Epithelial cell of esophagus (primary cell): ENCODE measurements at regions not wholly inside any gene's neighbourhood (a gene's known extent, or its start where the extent isn't known, plus 50 kb on each side); places are given as distances from the start of the nearest gene placed in this dataset.

Experiments
- DNase-seq: peaks from one replicate; pipeline ENCODE4 v3.0.0; 2010; ENCODE audit warnings: low read depth
- H3K4me3 ChIP-seq: 2 replicates; pipeline ENCODE4 v1.5.1; 2011; ENCODE audit warnings: mild to moderate bottlenecking, low read length, control low read depth
- TF ChIP-seq, protein P1 (sequence below): IDR thresholded peaks from 2 replicates; pipeline ENCODE4 v1.5.1; 2011; ENCODE audit warnings: low read depth, mild to moderate bottlenecking, low read length, control low read depth, inconsistent platforms; ENCODE audit not compliant: insufficient read depth; ENCODE audit errors: missing control alignments

DNA sequence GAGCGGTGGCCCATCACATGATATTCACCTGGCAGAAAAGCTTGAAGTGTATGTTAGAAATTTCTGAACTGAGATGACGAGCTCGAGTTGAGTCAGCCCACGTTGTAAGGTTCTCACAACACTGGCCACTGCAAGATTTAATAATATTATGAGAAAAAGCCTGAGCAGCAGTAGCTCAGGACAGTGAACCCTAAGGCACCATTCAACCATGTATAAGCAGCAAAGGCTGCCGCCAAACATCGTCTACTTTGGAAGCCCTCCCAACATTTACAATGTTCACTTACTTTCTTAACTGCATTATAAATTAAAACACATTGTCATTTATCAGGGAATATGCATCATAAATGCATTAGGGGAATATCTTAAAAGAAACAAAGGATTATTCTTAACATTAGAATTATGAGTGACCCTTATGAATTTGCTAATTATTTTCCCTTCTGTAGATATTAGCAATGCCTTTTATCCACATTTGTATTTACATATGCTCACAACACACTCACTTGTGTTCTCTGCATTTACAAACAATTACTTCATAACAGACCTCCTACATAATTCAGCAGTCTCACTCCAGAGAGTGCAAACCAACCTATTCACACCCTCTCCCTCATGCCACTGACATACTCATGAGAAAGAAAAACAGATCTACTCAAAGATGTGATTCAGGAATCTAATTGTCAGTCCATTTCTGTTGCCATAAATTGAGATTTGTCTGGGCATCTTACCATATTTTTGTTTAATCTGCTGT, 57.7 kb upstream of the CARD18 start:
- no peak for DNase-seq
- TF ChIP-seq, protein P1, sequence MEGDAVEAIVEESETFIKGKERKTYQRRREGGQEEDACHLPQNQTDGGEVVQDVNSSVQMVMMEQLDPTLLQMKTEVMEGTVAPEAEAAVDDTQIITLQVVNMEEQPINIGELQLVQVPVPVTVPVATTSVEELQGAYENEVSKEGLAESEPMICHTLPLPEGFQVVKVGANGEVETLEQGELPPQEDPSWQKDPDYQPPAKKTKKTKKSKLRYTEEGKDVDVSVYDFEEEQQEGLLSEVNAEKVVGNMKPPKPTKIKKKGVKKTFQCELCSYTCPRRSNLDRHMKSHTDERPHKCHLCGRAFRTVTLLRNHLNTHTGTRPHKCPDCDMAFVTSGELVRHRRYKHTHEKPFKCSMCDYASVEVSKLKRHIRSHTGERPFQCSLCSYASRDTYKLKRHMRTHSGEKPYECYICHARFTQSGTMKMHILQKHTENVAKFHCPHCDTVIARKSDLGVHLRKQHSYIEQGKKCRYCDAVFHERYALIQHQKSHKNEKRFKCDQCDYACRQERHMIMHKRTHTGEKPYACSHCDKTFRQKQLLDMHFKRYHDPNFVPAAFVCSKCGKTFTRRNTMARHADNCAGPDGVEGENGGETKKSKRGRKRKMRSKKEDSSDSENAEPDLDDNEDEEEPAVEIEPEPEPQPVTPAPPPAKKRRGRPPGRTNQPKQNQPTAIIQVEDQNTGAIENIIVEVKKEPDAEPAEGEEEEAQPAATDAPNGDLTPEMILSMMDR, result no peak
- H3K4me3 ChIP-seq, result no peak overlapping the region

DNA sequence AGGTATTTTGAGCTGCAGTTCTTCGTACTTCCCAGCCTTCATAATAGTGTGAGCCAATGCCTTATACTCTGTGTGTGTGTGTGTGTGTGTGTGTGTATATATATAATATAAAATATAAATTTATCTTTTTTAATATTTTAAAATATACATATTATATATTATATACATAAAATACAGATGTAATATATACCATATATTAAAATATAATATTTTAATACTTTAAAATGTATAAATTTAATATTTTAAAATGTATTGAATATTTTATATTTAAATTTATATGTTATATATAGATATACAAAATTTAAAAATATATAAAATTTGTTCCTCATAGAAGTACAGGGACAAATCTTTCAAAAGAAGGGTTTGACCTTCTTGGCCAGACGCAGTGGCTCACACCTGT, 53.7 kb upstream of the CARD18 start:
- H3K4me3 ChIP-seq, result no peak overlapping the region
- TF ChIP-seq, protein P1, result no peak
- no peak for DNase-seq

- no peak for DNase-seq
- TF ChIP-seq, protein P1, result no peak
- no peak overlapping the region for H3K4me3 ChIP-seq
Measured at GRCh38 chr11:105192115-105192514, 52.5 kb upstream of the CARD18 start.

DNA sequence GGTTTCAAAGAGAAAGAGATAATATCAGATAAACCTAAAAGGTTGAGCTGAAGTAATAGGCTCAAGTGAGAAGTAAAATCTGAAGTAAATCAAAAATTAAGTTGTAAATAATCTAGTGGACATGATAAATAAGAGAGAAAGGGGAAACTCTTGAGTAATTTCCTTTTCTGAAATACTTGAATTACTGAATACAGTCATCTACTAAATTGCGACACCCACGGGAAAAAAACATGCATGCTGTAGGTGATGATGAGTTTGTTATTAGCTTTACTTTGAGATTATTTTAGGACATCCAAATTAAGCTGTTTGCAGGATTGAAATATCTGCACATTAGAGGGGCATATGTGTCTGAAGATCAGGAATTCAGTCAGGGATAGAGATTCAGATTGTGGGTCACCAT, 50.0 kb upstream of the CARD18 start:
- TF ChIP-seq, protein P1, result no peak

More for the DNA sequence above, 50.0 kb upstream of the CARD18 start:
- H3K4me3 ChIP-seq, result no peak overlapping the region
- DNase-seq, result peak; percentile 86
